ENCODE measurements at regions not wholly inside any gene's neighbourhood (a gene's known extent, or its start where the extent isn't known, plus 50 kb on each side); places are given as distances from the start of the nearest gene placed in this dataset.

- no peak for DNase-seq
These were observed 608.2 kb upstream of the ADGRL4 start for GRCh38 chr1:79614762-79615161.

GRCh38 chr1:79614106-79614505 is 607.6 kb upstream of the ADGRL4 start:
- DNase-seq: no peak

GRCh38 chr1:79613046-79613445 is 606.5 kb upstream of the ADGRL4 start:
- DNase-seq: no peak

GRCh38 chr1:79604490-79605198 is 598.1 kb upstream of the ADGRL4 start:
- no peak for DNase-seq

GRCh38 chr1:79603843-79604242 is 597.3 kb upstream of the ADGRL4 start:
- no peak for DNase-seq

GRCh38 chr1:79599257-79599656 is 592.7 kb upstream of the ADGRL4 start:
- peak in 1 of 2 donors; percentile 0 for DNase-seq

GRCh38 chr1:79595931-79596330 is 589.4 kb upstream of the ADGRL4 start:
- no peak for DNase-seq

GRCh38 chr1:79594121-79594698 is 587.7 kb upstream of the ADGRL4 start:
- no peak for DNase-seq

GRCh38 chr1:79592707-79593106 is 586.2 kb upstream of the ADGRL4 start:
- DNase-seq: no peak

- no peak for DNase-seq
These were observed 582.2 kb upstream of the ADGRL4 start for GRCh38 chr1:79588719-79589118.

GRCh38 chr1:79587229-79587628 is 580.7 kb upstream of the ADGRL4 start:
- DNase-seq: no peak

GRCh38 chr1:79585801-79586200 is 579.3 kb upstream of the ADGRL4 start:
- no peak for DNase-seq

- no peak for DNase-seq
These were observed 568.9 kb upstream of the ADGRL4 start for GRCh38 chr1:79575424-79575823.

- no peak for DNase-seq
These were observed 561.9 kb upstream of the ADGRL4 start for GRCh38 chr1:79568411-79568810.

GRCh38 chr1:79561521-79561978 is 555.0 kb upstream of the ADGRL4 start:
- no peak for DNase-seq

GRCh38 chr1:79556189-79556588 is 549.7 kb upstream of the ADGRL4 start:
- DNase-seq: no peak

GRCh38 chr1:79554688-79555087 is 548.2 kb upstream of the ADGRL4 start:
- no peak for DNase-seq

- no peak for DNase-seq
These were observed 544.8 kb upstream of the ADGRL4 start for GRCh38 chr1:79551321-79551720.

- no peak for DNase-seq
These were observed 543.9 kb upstream of the ADGRL4 start for GRCh38 chr1:79550402-79550801.

- DNase-seq: no peak
These were observed 542.7 kb upstream of the ADGRL4 start for GRCh38 chr1:79549201-79549600.

GRCh38 chr1:79547514-79547913 is 541.0 kb upstream of the ADGRL4 start:
- DNase-seq: no peak

GRCh38 chr1:79543394-79543793 is 536.9 kb upstream of the ADGRL4 start:
- no peak for DNase-seq

GRCh38 chr1:79539001-79539400 is 532.5 kb upstream of the ADGRL4 start:
- DNase-seq: no peak

GRCh38 chr1:79532555-79532954 is 526.0 kb upstream of the ADGRL4 start:
- no peak for DNase-seq

All from right lung (tissue), 2 donors.